Calu3 (cell line): ENCODE measurements at regions not wholly inside any gene's neighbourhood (a gene's known extent, or its start where the extent isn't known, plus 50 kb on each side); places are given as distances from the start of the nearest gene placed in this dataset.
A peak's percentile ranks its signal among the peaks of the same experiment; 100 is the strongest.
"Not testable (repeated sequence)": the region's sequence is repeated elsewhere in the genome, so short reads cannot be mapped to it uniquely, and the experiment has no call there.

ENCODE experiments used
- BruUV-seq: library from RNA; stranded (reverse); fragments of 400-500 nt; replicated peaks from 2 replicates; lab custom pipeline; 2021; lab: Mats Ljungman, UMichigan
- CTCF ChIA-PET: fragments of 300-600 bp; sonication (Branson Sonifier 250); formaldehyde crosslinking; loops from one replicate; lab custom pipeline; 2022; ENCODE audit warnings: antibody characterized with exemption; lab: Charles Lee
- DNase-seq: peaks from one replicate; pipeline ENCODE4 v3.0.0; 2022
- H3K27ac Mint-ChIP-seq: one replicate; pipeline ENCODE4 v1.8.0; 2022; ENCODE audit warnings: mixed read lengths; ENCODE audit not compliant: unreplicated experiment
- H3K27me3 Mint-ChIP-seq: one replicate; pipeline ENCODE4 v1.8.0; 2022; ENCODE audit warnings: mixed read lengths; ENCODE audit not compliant: unreplicated experiment
- H3K36me3 Mint-ChIP-seq: one replicate; pipeline ENCODE4 v1.8.0; 2022; ENCODE audit warnings: mild to moderate bottlenecking, moderate library complexity, mixed read lengths; ENCODE audit not compliant: insufficient read depth, unreplicated experiment
- H3K4me1 Mint-ChIP-seq: one replicate; pipeline ENCODE4 v1.8.0; 2022; ENCODE audit warnings: mild to moderate bottlenecking, low read depth, mixed read lengths; ENCODE audit not compliant: unreplicated experiment
- H3K4me3 Mint-ChIP-seq: one replicate; pipeline ENCODE4 v1.8.0; 2022; ENCODE audit warnings: mild to moderate bottlenecking, low read depth, moderate library complexity, mixed read lengths; ENCODE audit not compliant: unreplicated experiment
- H3K9me3 Mint-ChIP-seq: one replicate; pipeline ENCODE4 v1.8.0; 2022; ENCODE audit warnings: low read depth, mixed read lengths; ENCODE audit not compliant: unreplicated experiment
- CTCF ChIP-seq: fragments of 200-600 bp; IDR thresholded peaks from one replicate; pipeline ENCODE4 v1.8.0; 2022; ENCODE audit warnings: antibody characterized with exemption; ENCODE audit not compliant: unreplicated experiment
- intact Hi-C: fragments of 100-400 bp; cut with micrococcal nuclease; formaldehyde crosslinking; loops from one replicate; pipeline ENCODE4 v1.10.0; 2022; ENCODE audit not compliant: unreplicated experiment

DNA sequence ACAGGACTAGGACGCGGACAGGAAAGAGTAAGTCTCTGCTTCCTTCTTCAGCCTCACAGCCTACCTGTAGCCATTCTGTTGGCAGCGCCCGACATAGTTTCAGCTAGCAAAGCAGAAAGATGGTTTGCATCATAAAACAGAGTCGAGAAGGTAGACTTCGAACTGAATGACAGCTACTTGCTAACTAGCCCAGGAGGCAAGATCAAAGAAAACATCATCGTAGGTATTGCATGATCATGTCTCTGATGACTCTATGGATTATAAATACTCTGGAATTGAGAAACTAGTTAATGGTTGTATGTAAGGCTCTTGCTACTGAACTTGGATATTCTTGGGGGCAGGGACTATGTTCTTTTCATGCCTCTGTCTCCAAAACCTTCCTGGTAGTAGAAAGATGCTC is 333.1 kb upstream of the KLF3 start:
- no TSS peak for BruUV-seq
- Mint-ChIP-seq H3K9me3 (no peaks in the 10 kb centered on the region), H3K4me3 (no peak overlapping the region), H3K27ac (no peak overlapping the region), H3K36me3 (no peaks in the 10 kb centered on the region), H3K27me3 (no peaks in the 10 kb centered on the region), H3K4me1 (peaks cover 32% of the 10 kb centered on the region)
- intact Hi-C loops, result loop anchor here (5.0 kb wide), 1 partner anchor 281 kb away; no protein-coding TSS in a partner anchor
- DNase-seq, result no peak
- CTCF ChIA-PET, result interaction anchor here (0.9 kb wide), 1 partner anchor 11 kb away, joined by 3 read pairs; no protein-coding TSS in a partner anchor
- no peak for TF ChIP-seq CTCF

GRCh38 chr4:38332699-38333098 is 331.3 kb upstream of the KLF3 start:
- no peak overlapping the region for H3K4me3 Mint-ChIP-seq
- BruUV-seq, result no TSS peak
- no peaks in the 10 kb centered on the region for H3K9me3 Mint-ChIP-seq
- DNase-seq, result no peak
- no peak for TF ChIP-seq CTCF
- CTCF ChIA-PET, result no interaction called here
- H3K4me1 Mint-ChIP-seq, result peaks cover 31% of the 10 kb centered on the region
- intact Hi-C loops, result loop anchor here (5.0 kb wide), 1 partner anchor 280 kb away; no protein-coding TSS in a partner anchor
- H3K27me3 Mint-ChIP-seq, result no peaks in the 10 kb centered on the region
- H3K36me3 Mint-ChIP-seq, result no peaks in the 10 kb centered on the region
- H3K27ac Mint-ChIP-seq, result no peak overlapping the region

DNA sequence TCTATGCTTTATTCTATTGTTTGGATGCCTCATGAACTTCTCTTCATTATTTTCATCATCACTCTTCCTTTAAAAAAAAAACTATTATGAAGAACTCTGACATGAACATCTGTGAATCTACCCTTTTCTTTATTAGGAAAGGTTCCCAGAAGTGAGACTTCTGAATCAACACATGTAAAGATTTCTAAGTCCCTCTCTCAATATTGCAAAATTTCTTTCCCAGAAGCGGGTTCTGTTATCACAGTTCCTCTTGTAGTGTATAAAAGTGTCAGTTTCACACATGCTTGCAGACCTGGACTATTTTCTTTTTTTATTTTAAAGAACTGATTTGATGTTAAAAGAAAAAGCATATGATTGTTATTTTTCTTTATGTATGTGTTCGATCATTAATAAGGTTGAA is 330.8 kb upstream of the KLF3 start:
- intact Hi-C loops, result loop anchor here (5.0 kb wide), 1 partner anchor 279 kb away; no protein-coding TSS in a partner anchor
- Mint-ChIP-seq H3K4me1 (peaks cover 26% of the 10 kb centered on the region), H3K9me3 (no peaks in the 10 kb centered on the region), H3K36me3 (no peaks in the 10 kb centered on the region), H3K27ac (no peak overlapping the region), H3K4me3 (no peak overlapping the region), H3K27me3 (no peaks in the 10 kb centered on the region)
- CTCF ChIA-PET, result no interaction called here
- TF ChIP-seq CTCF, result no peak
- no TSS peak for BruUV-seq
- no peak for DNase-seq

GRCh38 chr4:38334791-38335190 is 329.2 kb upstream of the KLF3 start:
- Mint-ChIP-seq H3K36me3 (no peaks in the 10 kb centered on the region), H3K4me1 (peaks cover 11% of the 10 kb centered on the region), H3K4me3 (no peak overlapping the region), H3K27me3 (no peaks in the 10 kb centered on the region), H3K27ac (peak overlapping the region; percentile 47), H3K9me3 (no peaks in the 10 kb centered on the region)
- CTCF ChIA-PET, result no interaction called here
- no TSS peak for BruUV-seq
- TF ChIP-seq CTCF, result no peak
- DNase-seq, result no peak
- intact Hi-C loops, result loop anchor here (5.0 kb wide), 1 partner anchor 278 kb away; no protein-coding TSS in a partner anchor

DNA sequence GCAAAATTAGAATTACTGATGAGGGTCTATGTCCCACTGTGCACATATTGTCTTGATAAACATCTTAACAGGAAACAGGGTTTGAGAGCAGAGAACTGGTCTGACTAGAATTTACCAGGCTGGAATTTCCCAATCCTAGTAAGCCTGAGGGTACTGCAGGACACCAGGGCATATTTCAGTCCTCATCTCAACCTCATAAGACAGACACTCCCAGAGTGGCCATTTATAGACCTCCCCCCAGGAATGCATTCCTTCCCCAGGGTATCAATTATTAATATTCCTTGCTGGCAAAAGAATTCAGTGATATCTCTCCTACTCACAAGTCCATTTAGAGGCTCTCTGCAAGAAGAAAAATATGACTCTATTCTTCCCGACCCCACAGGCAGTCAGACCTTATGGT is 325.1 kb upstream of the KLF3 start:
- peaks cover 10% of the 10 kb centered on the region for H3K4me1 Mint-ChIP-seq
- H3K27ac Mint-ChIP-seq, H3K9me3 Mint-ChIP-seq, H3K36me3 Mint-ChIP-seq, H3K4me3 Mint-ChIP-seq, H3K27me3 Mint-ChIP-seq, DNase-seq, CTCF ChIA-PET, intact Hi-C loops, BruUV-seq: not testable (repeated sequence)
